NCI-H2196 treated with DMSO at 0.1 percent for 48 hours (cell line): ENCODE measurements at regions not wholly inside any gene's neighbourhood (a gene's known extent, or its start where the extent isn't known, plus 50 kb on each side); places are given as distances from the start of the nearest gene placed in this dataset.

Experiments
- DNase-seq: peaks from one replicate; lab custom pipeline; 2025; ENCODE audit not compliant: unreplicated experiment; lab: John Stamatoyannopoulos, UW

GRCh38 chr5:82413302-82414040 lies 135.3 kb upstream of the RPS23 start:
- no peak for DNase-seq

DNA sequence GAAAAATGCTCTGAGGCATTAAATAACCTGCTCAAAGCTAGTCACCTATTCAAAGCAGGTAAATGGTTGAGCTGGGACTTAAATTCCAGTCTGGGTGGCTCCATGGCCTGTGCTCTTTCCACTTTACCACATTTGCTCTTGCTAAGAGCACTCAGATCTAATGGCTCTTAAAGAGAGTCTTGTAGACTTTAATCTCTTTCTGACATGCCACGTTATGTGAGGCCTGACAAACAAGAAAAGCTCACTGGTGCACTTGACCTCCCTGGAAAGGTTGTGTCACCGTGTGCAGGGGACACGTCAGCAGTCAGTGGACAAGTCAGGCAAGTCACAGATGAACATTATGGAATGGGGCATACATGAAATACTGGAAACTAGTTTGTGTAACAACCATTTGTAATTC lies 129.9 kb upstream of the RPS23 start:
- DNase-seq = no peak

GRCh38 chr5:82406205-82406773 lies 128.1 kb upstream of the RPS23 start:
- DNase-seq = no peak

- no peak for DNase-seq
Observed at GRCh38 chr5:82405618-82406204, 127.6 kb upstream of the RPS23 start.

DNA sequence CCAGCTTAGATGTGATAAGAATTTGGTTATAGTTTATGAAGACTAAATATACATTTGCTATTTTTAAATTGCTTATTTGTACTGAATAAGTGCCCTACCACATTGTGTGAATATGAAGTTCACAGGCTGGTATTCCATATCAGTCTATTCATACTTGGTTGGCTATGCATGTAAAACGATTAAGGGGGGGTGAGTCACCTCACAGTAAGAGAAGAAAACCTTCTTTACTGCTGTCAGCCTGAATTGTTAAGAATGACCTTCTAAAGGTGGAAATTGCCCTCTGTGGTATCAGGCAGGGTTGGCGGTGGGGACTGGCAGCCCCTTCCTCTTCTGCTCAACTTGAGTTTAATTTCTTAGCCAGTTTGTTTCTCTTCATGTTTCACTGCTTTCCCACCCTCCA lies 127.0 kb upstream of the RPS23 start:
- DNase-seq = no peak

- DNase-seq = no peak
Observed at GRCh38 chr5:82404382-82404945, 126.3 kb upstream of the RPS23 start.

DNA sequence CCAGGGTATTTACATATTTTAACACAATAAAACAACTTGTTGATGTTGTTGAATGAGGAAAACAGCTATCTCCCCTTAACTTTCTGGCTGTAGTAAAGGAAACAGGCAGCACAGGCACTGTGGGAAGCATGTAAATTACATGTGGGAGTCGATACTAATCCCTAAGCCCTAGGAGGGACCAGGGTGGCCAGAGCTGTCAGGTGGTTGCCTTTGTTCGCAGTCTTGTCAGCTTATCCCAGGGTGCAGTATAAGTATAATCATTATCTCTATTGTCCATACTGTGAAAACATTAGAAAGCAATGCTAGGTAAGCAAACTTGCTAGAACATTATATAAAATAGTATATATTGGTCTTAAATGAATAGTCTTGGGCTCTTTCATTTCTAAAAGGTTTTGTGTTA lies 125.6 kb upstream of the RPS23 start:
- no peak for DNase-seq

- DNase-seq = no peak
Observed at GRCh38 chr5:82403026-82403425, 124.9 kb upstream of the RPS23 start.

DNA sequence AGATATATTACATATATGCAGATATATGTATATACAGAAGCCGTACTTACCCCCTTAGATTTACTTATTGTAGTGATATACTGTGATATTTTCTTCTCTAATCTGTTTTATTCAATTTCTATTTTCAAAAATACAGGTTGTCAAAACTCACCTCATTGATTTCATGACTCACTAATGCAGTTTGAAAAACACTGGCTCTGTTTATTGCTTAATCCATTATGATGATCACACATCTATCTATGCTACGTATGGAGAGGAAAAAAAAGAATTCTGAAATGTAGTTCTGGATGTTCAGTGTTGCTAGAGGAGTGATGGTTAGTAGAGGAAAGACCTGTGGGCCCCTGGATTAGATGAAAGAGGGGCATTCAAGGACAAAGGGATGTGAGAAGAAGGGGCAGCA lies 121.0 kb upstream of the RPS23 start:
- no peak for DNase-seq

GRCh38 chr5:82397741-82398320 lies 119.7 kb upstream of the RPS23 start:
- no peak for DNase-seq

DNA sequence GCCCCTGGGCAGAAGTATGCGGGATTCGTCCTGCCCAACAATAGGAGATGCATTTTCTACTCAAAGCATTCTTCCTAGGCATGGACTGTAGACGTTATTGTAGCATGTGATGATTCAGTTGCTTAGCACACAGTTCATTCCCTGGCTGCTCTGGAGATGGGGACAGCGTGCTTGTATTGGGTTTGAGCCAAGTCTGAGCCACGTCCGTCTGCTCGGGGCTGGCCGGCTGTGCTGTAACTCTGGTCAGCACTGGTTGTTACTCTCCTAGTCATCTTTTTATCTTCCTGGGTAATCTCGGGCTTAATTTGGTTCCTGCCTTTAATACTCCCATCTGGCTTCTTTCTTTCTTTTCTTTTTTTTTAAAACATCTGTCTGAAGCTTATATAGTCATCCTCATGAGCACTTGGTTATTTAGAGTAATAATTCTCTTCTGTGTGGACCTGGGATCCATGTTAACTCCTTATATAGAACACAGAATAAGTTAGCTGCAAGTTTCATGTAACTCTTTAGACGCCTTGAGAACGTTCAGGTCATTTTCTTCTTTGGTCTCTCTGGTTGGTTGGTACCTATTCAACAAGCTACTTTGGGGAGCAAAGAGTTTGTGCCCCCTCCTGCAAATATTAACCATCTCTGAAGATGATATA lies 118.8 kb upstream of the RPS23 start:
- DNase-seq = no peak

- DNase-seq = no peak
Observed at GRCh38 chr5:82396396-82396795, 118.2 kb upstream of the RPS23 start.

DNA sequence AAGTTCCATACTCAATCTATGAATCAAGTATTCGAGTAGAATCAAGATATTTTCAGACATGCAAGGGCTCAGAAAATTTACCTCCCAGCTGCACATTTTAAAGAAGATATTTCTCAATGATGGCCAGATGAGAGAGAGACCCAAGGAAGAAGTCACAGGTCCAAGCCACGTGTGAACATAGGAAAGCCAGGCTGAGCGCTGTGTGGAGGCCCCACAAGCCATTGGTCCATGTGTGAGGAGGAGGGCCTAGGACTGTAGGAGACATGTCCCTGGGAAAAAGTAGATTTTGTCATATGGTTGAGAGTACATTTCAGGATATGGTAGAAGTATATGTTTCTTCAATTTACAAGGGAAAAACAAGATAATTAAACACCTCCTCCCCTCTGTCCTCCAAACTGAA lies 115.8 kb upstream of the RPS23 start:
- no peak for DNase-seq

DNA sequence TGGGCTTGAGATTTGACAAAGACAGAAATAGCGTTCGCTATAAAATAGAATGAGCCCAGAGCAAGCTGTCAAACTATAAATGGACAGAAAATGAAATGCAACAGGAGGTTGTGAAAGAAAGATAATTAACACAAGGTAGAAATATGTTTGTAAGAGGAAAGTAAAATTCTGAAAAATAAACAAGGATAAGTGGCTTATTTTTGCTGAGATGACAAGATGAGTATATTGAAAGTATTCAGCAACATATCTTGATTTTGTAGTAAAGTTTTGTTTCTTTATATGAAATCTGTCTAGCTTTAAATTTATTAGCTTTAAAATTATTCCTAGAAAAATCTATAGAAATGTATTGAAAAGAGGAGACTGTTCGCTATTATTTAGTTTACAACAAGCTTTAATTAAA lies 111.9 kb upstream of the RPS23 start:
- DNase-seq = no peak

DNA sequence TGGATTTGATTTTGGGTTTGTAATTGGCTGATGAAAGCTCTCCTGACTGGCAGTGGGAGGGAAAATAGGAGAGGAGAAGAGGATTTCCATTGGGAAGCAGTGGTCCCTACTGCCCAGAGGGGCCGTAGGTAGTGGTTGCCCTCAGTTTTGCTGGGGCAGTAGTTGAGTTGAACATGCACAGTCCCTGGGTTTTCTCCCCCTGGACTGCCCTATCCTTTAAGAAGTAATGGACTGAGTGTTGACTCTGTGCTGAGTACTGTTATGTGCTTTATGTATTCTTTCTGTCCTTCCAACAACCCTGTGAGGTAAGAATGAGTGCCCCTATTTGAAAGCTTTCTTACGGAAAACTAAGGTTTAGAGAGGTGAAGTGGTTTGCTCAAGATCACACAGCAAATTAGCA lies 111.2 kb upstream of the RPS23 start:
- DNase-seq = no peak

GRCh38 chr5:82388181-82388580 lies 110.0 kb upstream of the RPS23 start:
- DNase-seq = no peak

- DNase-seq = no peak
Observed at GRCh38 chr5:82387819-82388166, 109.6 kb upstream of the RPS23 start.

- peak; percentile 42 for DNase-seq
Observed at GRCh38 chr5:82387001-82387818, 109.1 kb upstream of the RPS23 start.

DNA sequence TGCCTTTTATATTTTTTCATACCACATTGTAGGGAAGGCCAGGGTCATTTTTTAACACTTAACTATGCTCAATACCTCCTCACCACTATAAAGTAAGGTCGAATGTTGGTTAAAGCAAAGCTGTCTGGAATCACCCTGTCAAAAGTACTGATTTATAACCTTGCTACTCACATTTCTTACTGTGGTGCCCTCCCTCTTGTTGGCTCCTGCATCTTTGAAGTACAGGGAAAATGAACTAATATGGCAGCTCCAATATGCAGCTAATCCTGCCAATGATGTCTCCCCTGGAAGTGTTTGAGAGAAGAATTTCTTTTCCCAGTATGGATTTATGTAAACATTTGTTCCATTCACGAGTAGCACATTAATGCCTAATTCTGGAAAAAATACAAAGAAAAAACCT lies 108.4 kb upstream of the RPS23 start:
- peak; percentile 17 for DNase-seq

- no peak for DNase-seq
Observed at GRCh38 chr5:82384034-82384750, 106.0 kb upstream of the RPS23 start.
